PC-9 (cell line): ENCODE measurements at regions not wholly inside any gene's neighbourhood (a gene's known extent, or its start where the extent isn't known, plus 50 kb on each side); places are given as distances from the start of the nearest gene placed in this dataset.

Source experiments
- BruUV-seq: library from RNA; stranded (reverse); fragments of 400-500 nt; replicated peaks from 2 replicates; lab custom pipeline; 2021; lab: Mats Ljungman, UMichigan
- CTCF ChIA-PET: fragments of 300-600 bp; sonication (Branson Sonifier 250); formaldehyde crosslinking; loops from one replicate; lab custom pipeline; 2022; ENCODE audit warnings: antibody characterized with exemption; lab: Charles Lee
- POLR2A ChIA-PET: fragments of 300-600 bp; sonication (Branson Sonifier 250); formaldehyde crosslinking; loops from one replicate; lab custom pipeline; 2022; ENCODE audit warnings: antibody characterized with exemption; ENCODE audit not compliant: unreplicated experiment; lab: Charles Lee
- DNase-seq, 2 experiments: peaks; one replicate each; pipeline versions ENCODE4 v3.0.0 to v3.0.0-alpha.2; 2015 to 2022; ENCODE audit warnings: mixed read lengths in 1 of 2
- H2AFZ ChIP-seq: fragments of 200-600 bp; sonication (generic); 2 replicates; pipeline ENCODE4 v1.8.1; 2017; ENCODE audit warnings: antibody characterized with exemption
- H3F3A ChIP-seq: fragments of 200-600 bp; sonication (generic); 2 replicates; pipeline ENCODE4 v1.8.1; 2017; ENCODE audit warnings: antibody characterized with exemption, mild to moderate bottlenecking, low read depth; ENCODE audit not compliant: insufficient read depth
- H3K27ac ChIP-seq: fragments of 200-600 bp; sonication (generic); 2 replicates; pipeline ENCODE4 v1.6.1; 2016; ENCODE audit warnings: mixed run types
- H3K27me3 ChIP-seq: fragments of 200-600 bp; sonication (generic); 2 replicates; pipeline ENCODE4 v1.6.1; 2016; ENCODE audit warnings: low read depth, mixed run types; ENCODE audit not compliant: insufficient read depth
- H3K36me3 ChIP-seq: fragments of 200-600 bp; sonication (generic); 2 replicates; pipeline ENCODE4 v1.6.1; 2016; ENCODE audit warnings: low read depth, mixed run types
- H3K4me1 ChIP-seq: fragments of 200-600 bp; sonication (generic); replicated peaks from 2 replicates; pipeline ENCODE4 v1.6.1; 2016; ENCODE audit warnings: mixed run types; ENCODE audit not compliant: insufficient read depth
- H3K4me2 ChIP-seq: fragments of 200-600 bp; sonication (generic); 2 replicates; pipeline ENCODE4 v1.6.1; 2017; ENCODE audit warnings: mixed run types
- H3K4me3 ChIP-seq: fragments of 200-600 bp; sonication (generic); 2 replicates; pipeline ENCODE4 v1.6.1; 2016; ENCODE audit warnings: mixed run types
- H3K79me2 ChIP-seq: fragments of 200-600 bp; sonication (generic); 2 replicates; pipeline ENCODE4 v1.6.1; 2017; ENCODE audit warnings: low read depth, mixed run types
- H3K9me2 ChIP-seq: fragments of 200-600 bp; sonication (generic); 2 replicates; pipeline ENCODE4 v1.8.1; 2017; ENCODE audit warnings: mild to moderate bottlenecking; ENCODE audit not compliant: insufficient read depth
- H3K9me3 ChIP-seq: fragments of 200-600 bp; sonication (generic); 2 replicates; pipeline ENCODE4 v1.8.1; 2016; ENCODE audit warnings: low read depth; ENCODE audit not compliant: insufficient read depth
- H4K20me1 ChIP-seq: fragments of 200-600 bp; sonication (generic); 2 replicates; pipeline ENCODE4 v1.8.1; 2017; ENCODE audit not compliant: insufficient read depth
- CTCF ChIP-seq: fragments of 200-600 bp; sonication (generic); conservative IDR thresholded peaks from 2 replicates; pipeline ENCODE4 v1.6.1; 2017; ENCODE audit warnings: mixed run types, antibody characterized with exemption, mild to moderate bottlenecking, moderate library complexity
- EZH2 ChIP-seq: fragments of 200-600 bp; sonication (generic); IDR thresholded peaks from 2 replicates; pipeline ENCODE4 v1.8.0; 2017; ENCODE audit warnings: antibody characterized with exemption, low read depth
- intact Hi-C: fragments of 100-400 bp; cut with micrococcal nuclease; formaldehyde crosslinking; loops from one replicate; pipeline ENCODE4 v1.10.0; 2022; ENCODE audit not compliant: unreplicated experiment

GRCh38 chr2:133780099-133780996, 212.1 kb upstream of the NCKAP5 start:
- no peak overlapping the region for H3K4me3 ChIP-seq
- ChIA-PET POLR2A (no interaction called here), CTCF (interaction anchor here (0.6 kb wide), 1 partner anchor 1607 kb away, joined by 4 read pairs; no protein-coding TSS in a partner anchor)
- intact Hi-C loops: no loop called here
- H3K4me2 ChIP-seq: no peak overlapping the region
- no peaks in the 10 kb centered on the region for H3K4me1 ChIP-seq
- peak; percentile 7 to 46 for DNase-seq
- no peaks in the 10 kb centered on the region; the same call in 1 of the 2 replicates for H3K9me3 ChIP-seq
- no peaks in the 10 kb centered on the region for H4K20me1 ChIP-seq
- no peaks in the 10 kb centered on the region for H3K36me3 ChIP-seq
- peaks cover 4% of the 10 kb centered on the region; the same call in 1 of the 2 replicates for H3K9me2 ChIP-seq
- TF ChIP-seq CTCF (peak; percentile 86), EZH2 (no peak)
- 0 out of 2 replicates have a peak, but pooled peaks cover 3% of the 10 kb centered on the region for H3K27me3 ChIP-seq
- no peak overlapping the region for H3K27ac ChIP-seq
- no peak overlapping the region for H2AFZ ChIP-seq
- no peaks in the 10 kb centered on the region for H3K79me2 ChIP-seq
- no peaks in the 10 kb centered on the region for H3F3A ChIP-seq
- BruUV-seq: no TSS peak

GRCh38 chr2:133780997-133781513, 212.8 kb upstream of the NCKAP5 start:
- H3K27me3 ChIP-seq: 0 out of 2 replicates have a peak, but pooled peaks cover 3% of the 10 kb centered on the region
- H2AFZ ChIP-seq: no peak overlapping the region
- no peaks in the 10 kb centered on the region; the same call in 1 of the 2 replicates for H3K9me3 ChIP-seq
- peaks cover 4% of the 10 kb centered on the region; the same call in 1 of the 2 replicates for H3K9me2 ChIP-seq
- CTCF ChIA-PET: no interaction called here
- no peak overlapping the region for H3K4me2 ChIP-seq
- intact Hi-C loops: no loop called here
- BruUV-seq: no TSS peak
- no peak overlapping the region for H3K4me3 ChIP-seq
- no peaks in the 10 kb centered on the region for H3F3A ChIP-seq
- H3K36me3 ChIP-seq: no peaks in the 10 kb centered on the region
- H3K27ac ChIP-seq: no peak overlapping the region
- no peaks in the 10 kb centered on the region for H3K4me1 ChIP-seq
- H4K20me1 ChIP-seq: no peaks in the 10 kb centered on the region
- no peaks in the 10 kb centered on the region for H3K79me2 ChIP-seq
- TF ChIP-seq CTCF (no peak), EZH2 (no peak)
- POLR2A ChIA-PET: no interaction called here
- no peak for DNase-seq

- intact Hi-C loops: no loop called here
- DNase-seq: no peak
- no peaks in the 10 kb centered on the region for H3K9me3 ChIP-seq
- H3F3A ChIP-seq: no peaks in the 10 kb centered on the region
- H3K27ac ChIP-seq: no peak overlapping the region
- H3K36me3 ChIP-seq: no peaks in the 10 kb centered on the region
- no peak overlapping the region for H2AFZ ChIP-seq
- POLR2A ChIA-PET: no interaction called here
- no TSS peak for BruUV-seq
- no peak overlapping the region for H3K4me2 ChIP-seq
- TF ChIP-seq EZH2 (no peak), CTCF (no peak)
- H3K9me2 ChIP-seq: no peaks in the 10 kb centered on the region
- H3K4me1 ChIP-seq: no peaks in the 10 kb centered on the region
- no peaks in the 10 kb centered on the region for H4K20me1 ChIP-seq
- no peak overlapping the region for H3K4me3 ChIP-seq
- CTCF ChIA-PET: no interaction called here
- no peaks in the 10 kb centered on the region for H3K79me2 ChIP-seq
- no peaks in the 10 kb centered on the region; the same call in 1 of the 2 replicates for H3K27me3 ChIP-seq
These were observed 218.9 kb upstream of the NCKAP5 start for GRCh38 chr2:133787207-133787606.
